HG02610 (cell line): ENCODE measurements at regions not wholly inside any gene's neighbourhood (a gene's known extent, or its start where the extent isn't known, plus 50 kb on each side); places are given as distances from the start of the nearest gene placed in this dataset.
A peak's percentile ranks its signal among the peaks of the same experiment; 100 is the strongest.
"Not testable (repeated sequence)": the region's sequence is repeated elsewhere in the genome, so short reads cannot be mapped to it uniquely, and the experiment has no call there.

ENCODE experiments used
- ATAC-seq: cut with Tn5 transposase; IDR thresholded peaks from one replicate; pipeline ENCODE4 v1.9.1; 2021; ENCODE audit warnings: mild to moderate bottlenecking, moderate library complexity; ENCODE audit not compliant: unreplicated experiment

DNA sequence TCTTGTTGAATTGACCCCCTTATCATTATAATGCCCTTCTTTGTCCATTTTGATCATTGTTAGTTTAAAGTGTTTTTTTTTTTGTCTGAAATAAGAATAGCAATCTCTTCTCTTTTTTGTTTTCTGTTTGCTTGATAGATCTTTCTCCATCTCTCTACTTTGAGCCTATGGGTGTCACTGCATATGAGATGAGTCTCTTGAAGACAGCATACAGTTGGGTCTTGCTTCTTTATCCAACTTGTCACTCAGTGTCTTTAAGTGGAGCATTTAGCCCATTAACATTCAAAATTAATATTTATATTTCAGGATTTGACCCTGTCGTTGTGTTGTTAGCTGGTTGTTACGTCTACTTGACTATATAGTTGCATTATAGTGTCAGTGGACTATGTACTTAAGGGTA is 135.4 kb downstream of the HMHB1 start:
- ATAC-seq: no peak

DNA sequence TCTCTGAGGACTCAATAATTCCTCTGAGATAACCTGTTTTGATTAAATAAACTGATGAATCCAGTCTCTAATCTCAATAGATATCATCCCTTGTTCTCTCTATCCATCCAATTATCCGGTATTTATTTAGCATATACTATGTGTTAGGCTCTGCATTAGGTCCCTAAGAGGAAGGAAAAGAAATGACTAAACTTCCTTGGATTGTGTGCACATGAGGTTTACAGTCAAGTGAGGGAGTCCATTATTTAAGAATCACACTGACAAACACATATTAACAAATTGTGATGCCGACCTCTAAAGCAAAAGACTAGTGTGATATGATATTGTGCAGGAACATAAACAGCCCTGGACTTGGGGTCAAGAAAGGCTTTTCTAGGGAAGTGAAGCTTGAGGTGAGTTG is 140.8 kb downstream of the HMHB1 start:
- no peak for ATAC-seq

DNA sequence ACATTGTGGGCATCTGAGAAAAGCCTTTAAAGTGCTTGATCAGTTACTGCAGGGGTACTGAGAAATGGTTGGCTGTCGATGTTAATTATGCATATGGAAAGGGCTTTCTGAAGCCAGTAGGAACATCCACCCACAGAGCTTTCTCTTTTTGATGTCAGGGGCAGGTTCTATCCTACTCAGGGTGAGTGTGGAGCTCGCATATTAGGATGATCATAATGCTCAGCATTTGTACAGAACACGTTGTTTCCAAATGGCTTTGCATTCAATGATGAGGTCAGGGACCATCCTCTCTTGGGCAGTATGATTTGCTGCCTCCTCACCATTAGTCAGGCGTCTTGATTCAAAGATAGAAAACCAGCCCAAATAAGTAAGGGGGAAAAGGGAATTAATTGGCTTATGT is 141.9 kb downstream of the HMHB1 start:
- no peak for ATAC-seq

GRCh38 chr5:143955141-143955540 is 143.2 kb downstream of the HMHB1 start:
- no peak for ATAC-seq

GRCh38 chr5:143957455-143957854 is 145.5 kb downstream of the HMHB1 start:
- no peak for ATAC-seq

- ATAC-seq: no peak
Observed at GRCh38 chr5:143962201-143962600, 150.2 kb downstream of the HMHB1 start.

- ATAC-seq: no peak
Observed at GRCh38 chr5:143964919-143965318, 153.0 kb downstream of the HMHB1 start.

GRCh38 chr5:143966280-143966679 is 154.3 kb downstream of the HMHB1 start:
- no peak for ATAC-seq

- peak; percentile 58 for ATAC-seq
Observed at GRCh38 chr5:143968071-143968878, 156.3 kb downstream of the HMHB1 start.

GRCh38 chr5:143970159-143970558 is 158.2 kb downstream of the HMHB1 start:
- ATAC-seq: no peak

DNA sequence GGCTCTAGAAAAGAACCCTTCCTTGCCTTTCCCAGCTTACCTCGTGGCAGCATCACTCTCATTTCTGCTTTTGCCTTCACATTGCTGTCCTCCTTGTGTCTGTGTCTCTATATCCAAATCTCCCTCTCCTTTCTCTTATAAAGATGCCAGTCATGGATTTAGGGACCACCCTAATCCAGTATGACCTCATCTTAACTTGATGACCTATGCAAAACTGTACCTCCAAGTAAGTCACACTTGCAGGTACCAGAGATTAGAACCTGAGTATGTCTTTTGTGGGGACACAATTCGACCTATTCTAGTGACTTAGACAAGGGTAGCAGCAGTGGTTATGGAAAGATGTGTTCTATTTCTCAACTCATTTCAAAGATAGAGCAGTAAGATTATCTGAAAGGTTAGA is 160.1 kb downstream of the HMHB1 start:
- no peak for ATAC-seq

- no peak for ATAC-seq
Observed at GRCh38 chr5:143976055-143976454, 164.1 kb downstream of the HMHB1 start.

GRCh38 chr5:143977891-143978461 is 166.0 kb downstream of the HMHB1 start:
- no peak for ATAC-seq

GRCh38 chr5:143979044-143979690 is 167.2 kb downstream of the HMHB1 start:
- ATAC-seq: peak; percentile 98

GRCh38 chr5:143980506-143980905 is 168.5 kb downstream of the HMHB1 start:
- no peak for ATAC-seq

- ATAC-seq: not testable (repeated sequence)
Observed at GRCh38 chr5:143982957-143983356, 171.0 kb downstream of the HMHB1 start.

- no peak for ATAC-seq
Observed at GRCh38 chr5:143985832-143986515, 174.0 kb downstream of the HMHB1 start.

GRCh38 chr5:143986516-143987212 is 174.7 kb downstream of the HMHB1 start:
- no peak for ATAC-seq

DNA sequence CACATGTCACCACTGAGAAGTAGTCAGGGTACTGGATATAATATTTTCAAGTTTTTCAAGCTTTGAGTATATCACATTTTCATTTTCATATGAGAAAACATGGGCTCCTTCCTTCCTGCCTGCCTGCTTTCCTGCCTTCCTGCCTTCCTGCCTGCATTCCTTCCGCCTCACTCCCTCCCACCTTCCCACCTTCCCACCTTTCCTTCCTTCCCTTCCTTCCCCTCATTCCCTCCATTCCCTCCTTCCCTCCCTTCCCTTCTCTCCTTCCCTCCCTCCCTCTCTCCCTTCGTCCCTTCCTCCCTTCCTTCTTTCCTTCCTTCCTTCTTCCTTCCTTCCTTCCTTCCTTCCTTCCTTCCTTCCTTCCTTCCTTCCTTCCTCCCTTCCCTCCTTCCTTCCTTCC is 175.3 kb downstream of the HMHB1 start:
- ATAC-seq: no peak

DNA sequence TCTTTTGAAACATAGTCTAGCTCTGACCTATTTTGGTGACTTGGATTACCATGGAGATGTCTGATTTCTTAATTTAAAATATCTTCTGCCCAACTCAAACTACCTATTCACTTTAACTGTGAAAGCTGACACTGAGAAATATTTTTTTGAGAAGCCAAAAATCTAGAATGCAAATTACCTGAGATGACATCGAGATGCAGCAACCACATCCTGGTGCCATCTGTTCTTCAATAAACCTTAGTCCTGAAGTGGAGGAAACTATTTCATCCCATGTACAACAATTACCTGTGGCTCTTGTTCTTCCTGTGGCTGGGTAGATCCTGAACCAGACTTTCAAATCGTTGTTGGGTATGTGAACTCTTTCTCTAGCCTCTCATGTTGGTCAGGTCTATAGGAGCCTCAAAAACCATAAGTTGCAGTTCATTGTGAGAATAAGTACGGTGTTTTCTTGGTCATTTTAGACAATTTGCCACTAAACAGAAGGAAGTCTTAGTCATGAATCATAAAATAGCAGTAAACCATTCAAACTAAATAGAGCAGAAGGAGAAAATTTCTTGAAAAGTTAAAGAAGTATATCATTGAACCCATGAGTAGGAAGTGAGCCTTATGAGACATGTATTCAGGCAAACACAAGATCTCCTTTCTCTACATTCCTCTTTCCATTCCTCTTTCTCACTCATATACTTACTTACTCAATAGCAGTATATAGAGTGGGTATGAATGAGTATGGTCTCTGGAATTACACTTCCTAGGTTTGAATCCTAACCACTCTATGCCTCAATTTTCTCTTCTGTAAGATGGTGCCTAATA is 176.0 kb downstream of the HMHB1 start:
- ATAC-seq: peak; percentile 56
